ENCODE measurements at regions not wholly inside any gene's neighbourhood (a gene's known extent, or its start where the extent isn't known, plus 50 kb on each side); places are given as distances from the start of the nearest gene placed in this dataset.

DNA sequence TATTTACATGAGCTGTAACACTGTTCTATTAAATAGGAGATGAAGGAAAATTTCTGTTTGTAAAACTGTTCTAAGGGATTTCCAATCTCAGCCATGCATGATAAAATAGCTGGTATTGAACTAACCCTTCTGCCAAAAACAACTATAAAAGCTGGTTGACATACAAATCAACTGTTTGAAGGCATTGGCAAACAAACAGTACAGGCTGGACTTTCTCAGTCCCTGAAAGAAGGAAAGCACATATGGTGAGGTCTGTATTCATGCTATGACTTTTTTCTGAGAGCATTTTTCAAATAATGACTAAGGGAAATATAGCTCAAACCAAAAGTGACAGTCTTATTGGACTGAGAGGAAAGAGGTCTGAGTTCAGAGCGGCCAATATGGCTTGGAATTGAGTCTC, 117.0 kb upstream of the CCDC54 start:
- no peak for TF ChIP-seq EZH2phosphoT487 (IDR thresholded peaks at IDR 0.05; ENCODE audit: low read depth, severe bottlenecking, unreplicated experiment)
- TF ChIP-seq, protein P1, sequence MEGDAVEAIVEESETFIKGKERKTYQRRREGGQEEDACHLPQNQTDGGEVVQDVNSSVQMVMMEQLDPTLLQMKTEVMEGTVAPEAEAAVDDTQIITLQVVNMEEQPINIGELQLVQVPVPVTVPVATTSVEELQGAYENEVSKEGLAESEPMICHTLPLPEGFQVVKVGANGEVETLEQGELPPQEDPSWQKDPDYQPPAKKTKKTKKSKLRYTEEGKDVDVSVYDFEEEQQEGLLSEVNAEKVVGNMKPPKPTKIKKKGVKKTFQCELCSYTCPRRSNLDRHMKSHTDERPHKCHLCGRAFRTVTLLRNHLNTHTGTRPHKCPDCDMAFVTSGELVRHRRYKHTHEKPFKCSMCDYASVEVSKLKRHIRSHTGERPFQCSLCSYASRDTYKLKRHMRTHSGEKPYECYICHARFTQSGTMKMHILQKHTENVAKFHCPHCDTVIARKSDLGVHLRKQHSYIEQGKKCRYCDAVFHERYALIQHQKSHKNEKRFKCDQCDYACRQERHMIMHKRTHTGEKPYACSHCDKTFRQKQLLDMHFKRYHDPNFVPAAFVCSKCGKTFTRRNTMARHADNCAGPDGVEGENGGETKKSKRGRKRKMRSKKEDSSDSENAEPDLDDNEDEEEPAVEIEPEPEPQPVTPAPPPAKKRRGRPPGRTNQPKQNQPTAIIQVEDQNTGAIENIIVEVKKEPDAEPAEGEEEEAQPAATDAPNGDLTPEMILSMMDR (IDR thresholded peaks at IDR 0.05; ENCODE audit: poor library complexity) = no peak
- TF ChIP-seq EZH2 (IDR thresholded peaks at IDR 0.05; ENCODE audit: borderline replicate concordance) = no peak
